ENCODE measurements at regions not wholly inside any gene's neighbourhood (a gene's known extent, or its start where the extent isn't known, plus 50 kb on each side); places are given as distances from the start of the nearest gene placed in this dataset.

- Histone ChIP-seq H3K27ac (ENCODE audit: extremely low read depth, low read depth, low read length) (no peak overlapping the region), H3K4me3 (ENCODE audit: low read depth, low read length) (no peak overlapping the region)
These were observed 450.8 kb downstream of the NFIB start for GRCh38 chr9:13863112-13863511.

GRCh38 chr9:13862654-13863053 is 451.3 kb downstream of the NFIB start:
- H3K4me1 ChIP-seq (ENCODE audit: control insufficient read depth, insufficient read depth, low read length), result no peaks in the 10 kb centered on the region
- no peaks in the 10 kb centered on the region for H3K36me3 ChIP-seq (ENCODE audit: control insufficient read depth in 2 of 2, insufficient read depth in 1 of 2, low read length in 2 of 2)
- POLR2A ChIA-PET, result no interaction called here
- no peak overlapping the region for H3K27ac ChIP-seq (ENCODE audit: extremely low read depth, low read depth, low read length)
- CTCF ChIA-PET, result no interaction called here
- TF ChIP-seq OSR2 (tag by site-specific recombination; IDR thresholded peaks at IDR 0.05) (no peak), ZBTB1 (tag by site-specific recombination; IDR thresholded peaks at IDR 0.05) (no peak), ZNF645 (tag by site-specific recombination; IDR thresholded peaks at IDR 0.05) (no peak), HOXC10 (CRISPR knock-in tag; IDR thresholded peaks at IDR 0.05) (no peak), ZNF501 (tag by site-specific recombination; IDR thresholded peaks at IDR 0.05) (no peak), ZNF138 (tag by site-specific recombination; IDR thresholded peaks at IDR 0.05; ENCODE audit: borderline replicate concordance) (no peak), ZNF394 (tag by site-specific recombination; IDR thresholded peaks at IDR 0.05; ENCODE audit: borderline replicate concordance) (no peak), ZNF10 (tag by site-specific recombination; IDR thresholded peaks at IDR 0.05) (no peak), ZBTB44 (tag by site-specific recombination; IDR thresholded peaks at IDR 0.05) (no peak), FEZF1 (tag by site-specific recombination; IDR thresholded peaks at IDR 0.05) (no peak), ZNF677 (tag by site-specific recombination; IDR thresholded peaks at IDR 0.05) (no peak), ZNF350 (tag by site-specific recombination; IDR thresholded peaks at IDR 0.05) (no peak), KLF1 (tag by site-specific recombination; IDR thresholded peaks at IDR 0.05) (no peak), ZNF24 (tag by site-specific recombination; IDR thresholded peaks at IDR 0.05) (no peak)
- H3K4me3 ChIP-seq (ENCODE audit: low read depth, low read length), result no peak overlapping the region
- H3K9me3 ChIP-seq (ENCODE audit: control insufficient read depth, insufficient read depth, low read depth, low read length), result no peaks in the 10 kb centered on the region

More at GRCh38 chr9:13863112-13863511, 450.8 kb downstream of the NFIB start:
- Histone ChIP-seq H3K4me1 (ENCODE audit: control insufficient read depth, insufficient read depth, low read length) (no peaks in the 10 kb centered on the region), H3K36me3 (ENCODE audit: control insufficient read depth in 2 of 2, insufficient read depth in 1 of 2, low read length in 2 of 2) (no peaks in the 10 kb centered on the region), H3K9me3 (ENCODE audit: control insufficient read depth, insufficient read depth, low read depth, low read length) (no peaks in the 10 kb centered on the region)
- ChIA-PET POLR2A (no interaction called here), CTCF (no interaction called here)
- TF ChIP-seq ZNF341 (tag by site-specific recombination; IDR thresholded peaks at IDR 0.05; ENCODE audit: low read depth), result peak; percentile 52; the same call in 1 of the 2 replicates
- no peak for TF ChIP-seq ZNF596 (tag by site-specific recombination; IDR thresholded peaks at IDR 0.05)

- no peaks in the 10 kb centered on the region for H3K9me3 ChIP-seq (ENCODE audit: control insufficient read depth, insufficient read depth, low read depth, low read length)
- POLR2A ChIA-PET, result no interaction called here
These were observed 452.8 kb downstream of the NFIB start for GRCh38 chr9:13860946-13861640.

More at GRCh38 chr9:13860946-13861640, 452.8 kb downstream of the NFIB start:
- CTCF ChIA-PET, result interaction anchor here (0.8 kb wide), 1 partner anchor 919 kb away, joined by 3 read pairs; no protein-coding TSS in a partner anchor
- Histone ChIP-seq H3K4me3 (ENCODE audit: low read depth, low read length) (no peak overlapping the region), H3K27ac (ENCODE audit: extremely low read depth, low read depth, low read length) (no peak overlapping the region), H3K4me1 (ENCODE audit: control insufficient read depth, insufficient read depth, low read length) (no peaks in the 10 kb centered on the region), H3K36me3 (ENCODE audit: control insufficient read depth in 2 of 2, insufficient read depth in 1 of 2, low read length in 2 of 2) (no peaks in the 10 kb centered on the region)
- TF ChIP-seq ZNF174 (tag by site-specific recombination; IDR thresholded peaks at IDR 0.05) (no peak), ZNF449 (tag by site-specific recombination; IDR thresholded peaks at IDR 0.05) (no peak), ZNF2 (tag by site-specific recombination; IDR thresholded peaks at IDR 0.05) (no peak), SP7 (tag by site-specific recombination; IDR thresholded peaks at IDR 0.05) (no peak), ZNF558 (tag by site-specific recombination; IDR thresholded peaks at IDR 0.05) (no peak)

Measured in HEK293 (cell line).